ENCODE measurements at regions not wholly inside any gene's neighbourhood (a gene's known extent, or its start where the extent isn't known, plus 50 kb on each side); places are given as distances from the start of the nearest gene placed in this dataset.

- no peak for DNase-seq
Observed at GRCh38 chr5:148950471-148950863, 112.4 kb downstream of the SH3TC2 start.

GRCh38 chr5:148950892-148951291 lies 112.0 kb downstream of the SH3TC2 start:
- no peak for DNase-seq

- no peak for DNase-seq
Observed at GRCh38 chr5:148951612-148952011, 111.2 kb downstream of the SH3TC2 start.

GRCh38 chr5:148952097-148952867 lies 110.6 kb downstream of the SH3TC2 start:
- no peak for DNase-seq

GRCh38 chr5:148953711-148954110 lies 109.2 kb downstream of the SH3TC2 start:
- no peak for DNase-seq
